ENCODE measurements at regions not wholly inside any gene's neighbourhood (a gene's known extent, or its start where the extent isn't known, plus 50 kb on each side); places are given as distances from the start of the nearest gene placed in this dataset.

DNA sequence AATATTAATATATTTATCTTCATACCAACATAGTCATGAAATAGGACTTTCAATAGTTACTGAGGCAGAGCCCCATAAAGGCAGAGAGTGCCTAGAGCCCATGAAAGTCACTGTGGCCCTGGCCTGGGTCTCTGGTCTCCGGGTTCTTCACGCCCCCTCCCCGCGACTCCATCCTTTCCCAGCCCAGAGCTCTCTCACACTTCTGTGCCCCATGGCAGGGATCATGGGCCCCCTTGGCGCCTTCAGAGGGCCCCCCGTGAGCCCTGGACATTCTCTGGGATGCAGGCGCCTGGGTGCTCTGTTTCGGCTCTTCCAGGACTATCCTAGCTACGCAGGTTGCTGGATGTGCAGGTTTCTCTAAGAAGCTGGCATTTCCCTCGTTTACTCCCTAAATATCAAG is 228.4 kb downstream of the TEX29 start:
- TF ChIP-seq, protein P1, sequence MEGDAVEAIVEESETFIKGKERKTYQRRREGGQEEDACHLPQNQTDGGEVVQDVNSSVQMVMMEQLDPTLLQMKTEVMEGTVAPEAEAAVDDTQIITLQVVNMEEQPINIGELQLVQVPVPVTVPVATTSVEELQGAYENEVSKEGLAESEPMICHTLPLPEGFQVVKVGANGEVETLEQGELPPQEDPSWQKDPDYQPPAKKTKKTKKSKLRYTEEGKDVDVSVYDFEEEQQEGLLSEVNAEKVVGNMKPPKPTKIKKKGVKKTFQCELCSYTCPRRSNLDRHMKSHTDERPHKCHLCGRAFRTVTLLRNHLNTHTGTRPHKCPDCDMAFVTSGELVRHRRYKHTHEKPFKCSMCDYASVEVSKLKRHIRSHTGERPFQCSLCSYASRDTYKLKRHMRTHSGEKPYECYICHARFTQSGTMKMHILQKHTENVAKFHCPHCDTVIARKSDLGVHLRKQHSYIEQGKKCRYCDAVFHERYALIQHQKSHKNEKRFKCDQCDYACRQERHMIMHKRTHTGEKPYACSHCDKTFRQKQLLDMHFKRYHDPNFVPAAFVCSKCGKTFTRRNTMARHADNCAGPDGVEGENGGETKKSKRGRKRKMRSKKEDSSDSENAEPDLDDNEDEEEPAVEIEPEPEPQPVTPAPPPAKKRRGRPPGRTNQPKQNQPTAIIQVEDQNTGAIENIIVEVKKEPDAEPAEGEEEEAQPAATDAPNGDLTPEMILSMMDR (IDR thresholded peaks at IDR 0.05; ENCODE audit: poor library complexity, severe bottlenecking), result no peak
- TF ChIP-seq EZH2 (IDR thresholded peaks at IDR 0.05; ENCODE audit: borderline replicate concordance, insufficient read depth, low read length, poor library complexity, severe bottlenecking), result no peak
- no peak for TF ChIP-seq SMC3 (conservative IDR thresholded peaks at IDR 0.05; ENCODE audit: poor library complexity)
- TF ChIP-seq TAF1 (IDR thresholded peaks at IDR 0.05; ENCODE audit: low read depth), result no peak
- no peak for TF ChIP-seq RAD21 (conservative IDR thresholded peaks at IDR 0.05)
- TF ChIP-seq POLR2AphosphoS5 (IDR thresholded peaks at IDR 0.05), result no peak
